ENCODE measurements at regions not wholly inside any gene's neighbourhood (a gene's known extent, or its start where the extent isn't known, plus 50 kb on each side); places are given as distances from the start of the nearest gene placed in this dataset.

DNA sequence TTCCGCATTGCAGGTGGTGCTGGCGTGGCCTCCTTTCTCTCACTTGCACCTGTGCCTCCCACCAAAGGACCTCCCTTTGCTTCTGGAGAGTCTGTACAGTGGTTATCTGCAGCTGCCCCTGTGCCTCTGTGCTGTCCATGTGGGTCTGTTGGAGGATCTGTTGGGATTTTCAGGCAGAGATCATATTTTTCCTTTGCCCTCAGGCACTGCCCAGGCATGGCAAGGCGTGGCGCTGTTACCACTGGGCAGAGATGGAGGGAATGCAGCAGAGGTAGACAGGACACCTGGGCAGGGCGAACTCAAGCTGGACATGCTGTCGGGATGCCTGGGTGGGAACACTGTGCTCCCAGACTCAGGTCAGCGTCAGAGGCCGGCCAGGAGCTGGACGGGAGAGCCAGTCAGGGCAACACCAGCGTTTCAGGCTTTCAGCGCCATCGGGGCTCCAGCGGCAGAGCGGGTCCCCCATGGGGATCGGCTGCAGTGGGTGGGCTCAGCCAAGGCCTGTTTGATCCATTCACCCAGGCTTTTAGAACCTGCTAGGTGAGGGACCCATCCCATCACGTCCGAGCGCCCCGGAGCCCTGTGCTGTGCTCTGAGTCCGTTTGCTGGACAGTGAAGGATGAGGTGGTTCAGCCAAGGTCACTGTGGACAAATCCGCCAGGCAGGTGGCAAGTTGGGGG is 718.9 kb downstream of the BRD1 start:
- no peak for DNase-seq

DNA sequence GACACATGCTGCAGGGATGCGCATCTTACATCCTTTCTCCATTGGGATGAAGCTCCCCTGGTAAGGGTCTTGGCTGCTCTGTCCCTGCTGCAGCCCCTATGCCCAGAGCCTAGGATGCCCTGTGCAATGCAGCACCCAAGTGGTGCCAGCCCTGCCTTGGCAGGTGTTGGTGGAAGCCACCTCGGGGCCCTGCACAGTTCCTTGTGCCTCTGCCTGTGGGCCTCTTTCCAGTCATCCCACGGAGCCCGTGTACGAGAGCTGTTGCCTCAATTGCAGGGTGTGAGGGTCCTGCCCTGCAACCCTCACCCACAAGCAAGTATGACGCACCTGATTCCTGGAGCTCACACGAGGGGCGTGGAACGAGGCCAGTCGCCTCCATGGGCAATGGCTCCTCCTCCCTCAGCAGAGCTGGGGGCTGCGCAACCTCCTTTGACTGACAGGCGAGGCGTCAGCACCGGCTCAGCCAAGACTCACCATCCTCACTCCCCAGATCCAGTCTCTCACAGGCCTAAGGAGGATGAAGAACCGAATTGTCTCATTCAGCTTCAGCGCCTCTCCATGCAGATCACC is 719.6 kb downstream of the BRD1 start:
- no peak for DNase-seq

DNA sequence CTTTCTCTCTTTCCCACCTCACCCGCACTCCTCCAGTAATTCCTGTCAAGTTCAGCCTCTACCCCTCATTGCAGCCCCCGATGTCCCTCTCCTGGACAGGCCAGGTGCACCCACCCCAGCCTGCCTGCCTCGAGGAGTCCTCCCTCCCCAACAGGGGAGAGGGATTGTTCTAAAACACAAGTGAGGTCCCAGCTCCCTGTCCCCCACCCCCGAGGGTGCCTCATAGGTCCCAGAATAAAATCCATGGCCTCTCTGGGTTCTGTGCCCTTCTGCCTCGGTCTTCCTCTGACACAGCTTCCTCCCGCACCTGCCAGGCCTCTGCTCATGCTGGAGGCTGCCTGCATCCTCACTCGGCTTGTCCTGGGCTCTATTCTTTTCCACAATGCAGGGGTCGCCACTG is 720.1 kb downstream of the BRD1 start:
- DNase-seq, result no peak

DNA sequence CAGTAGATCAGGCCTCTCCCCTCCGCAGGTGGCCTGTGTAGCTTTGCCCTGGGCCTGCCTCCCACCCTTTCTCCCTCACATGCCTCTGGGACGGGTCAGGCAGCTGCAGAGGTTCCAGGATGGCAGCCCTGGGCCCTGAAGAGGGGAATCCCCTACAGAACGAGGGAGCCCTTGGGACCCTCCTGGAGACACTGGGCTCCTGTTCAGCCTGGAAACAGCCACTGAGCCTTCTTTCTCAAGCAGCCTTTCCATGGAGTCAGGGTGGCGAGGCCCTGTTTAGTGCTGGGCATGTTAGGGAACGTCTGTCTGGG is 720.9 kb downstream of the BRD1 start:
- no peak for DNase-seq

DNA sequence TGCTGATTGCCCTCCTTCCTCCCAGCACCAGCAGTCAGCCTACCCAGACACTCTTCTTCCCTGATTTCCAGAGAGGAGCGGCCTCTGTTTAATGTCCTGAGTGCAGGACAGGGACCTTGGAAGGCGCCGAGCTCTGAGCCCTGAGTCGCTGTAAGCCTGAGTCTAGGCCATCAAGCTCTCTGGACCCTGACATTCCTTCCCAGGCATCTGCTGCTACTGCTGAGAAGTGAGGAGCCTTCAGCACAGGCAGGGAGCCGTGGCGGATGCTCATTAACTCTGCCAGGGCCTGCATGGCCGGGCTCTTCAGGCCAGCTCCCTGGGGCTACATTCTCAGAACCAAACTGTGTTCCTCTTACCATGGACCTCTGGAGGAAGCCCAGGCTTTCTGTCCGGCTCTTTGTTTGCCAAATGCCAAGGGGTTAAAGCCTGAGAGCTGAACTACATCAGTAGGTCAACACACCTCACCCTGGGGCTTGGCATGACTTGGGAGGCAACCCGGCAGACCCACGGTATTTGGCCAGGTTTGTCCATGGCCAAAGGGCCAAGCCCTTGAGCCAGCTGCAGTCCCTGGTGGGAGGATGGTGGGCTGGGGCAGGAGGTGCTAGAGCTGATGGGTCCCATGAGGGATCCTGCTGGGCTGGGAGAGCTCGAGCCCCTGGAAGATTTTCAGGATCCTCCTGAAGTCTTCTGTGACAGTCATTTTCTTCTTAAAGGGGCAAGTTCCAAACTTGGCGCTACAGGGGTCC is 721.4 kb downstream of the BRD1 start:
- no peak for DNase-seq

DNA sequence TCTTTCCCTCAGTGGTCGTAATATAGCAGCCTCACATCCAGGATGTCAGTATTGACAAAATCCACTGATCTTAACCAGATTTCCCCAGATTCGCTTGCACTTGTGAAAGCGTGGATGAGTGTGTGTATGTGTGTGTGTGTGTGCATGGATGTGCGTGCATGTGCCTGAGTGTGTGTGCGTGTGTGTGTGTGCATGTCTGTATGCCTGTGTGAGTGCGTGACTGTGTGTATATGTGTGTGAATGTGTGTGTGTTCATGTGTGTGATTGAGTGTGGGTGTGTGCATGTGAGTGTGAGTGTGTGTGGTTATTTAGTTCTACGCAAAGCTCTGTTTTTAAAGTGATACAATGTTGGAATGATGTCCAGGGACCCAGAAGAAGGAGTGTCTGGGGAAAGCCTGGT is 723.2 kb downstream of the BRD1 start:
- no peak for DNase-seq

DNA sequence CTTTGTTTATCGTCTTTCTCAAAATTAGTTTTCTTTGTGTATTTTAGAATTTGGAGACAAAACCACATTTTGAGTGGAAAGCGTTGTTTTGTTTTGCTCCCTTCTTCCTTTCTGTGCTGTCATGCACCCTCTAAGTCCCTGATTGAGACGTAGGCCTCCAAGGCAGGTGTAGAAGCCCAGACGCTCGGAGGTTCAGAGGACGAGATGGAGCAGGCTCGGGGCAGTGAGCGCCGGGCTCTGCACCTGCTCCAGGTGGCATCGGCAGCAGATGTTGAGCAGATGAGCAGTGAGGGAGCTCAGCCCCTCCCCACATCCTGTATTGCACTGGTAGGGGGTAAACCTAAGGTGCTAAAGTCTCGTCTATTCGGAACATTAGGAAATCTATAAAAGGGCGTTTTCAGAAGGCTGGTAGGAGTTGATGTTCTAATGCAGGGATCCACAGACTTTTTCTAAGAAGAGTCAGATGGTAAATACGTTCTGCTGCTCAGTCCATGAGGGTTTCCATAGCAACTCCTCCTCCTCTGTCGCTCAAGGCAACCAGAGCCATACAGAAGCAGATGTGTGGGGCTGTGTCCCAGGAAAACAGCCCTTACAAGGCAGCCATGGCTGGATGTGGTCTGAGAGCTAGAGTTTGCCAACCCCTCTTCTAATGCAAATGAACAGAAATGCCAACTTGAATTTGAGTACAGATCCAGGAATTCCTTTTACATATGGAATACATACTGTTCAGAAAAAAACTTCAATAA is 724.2 kb downstream of the BRD1 start:
- DNase-seq, result peak; percentile 41 to 62

DNA sequence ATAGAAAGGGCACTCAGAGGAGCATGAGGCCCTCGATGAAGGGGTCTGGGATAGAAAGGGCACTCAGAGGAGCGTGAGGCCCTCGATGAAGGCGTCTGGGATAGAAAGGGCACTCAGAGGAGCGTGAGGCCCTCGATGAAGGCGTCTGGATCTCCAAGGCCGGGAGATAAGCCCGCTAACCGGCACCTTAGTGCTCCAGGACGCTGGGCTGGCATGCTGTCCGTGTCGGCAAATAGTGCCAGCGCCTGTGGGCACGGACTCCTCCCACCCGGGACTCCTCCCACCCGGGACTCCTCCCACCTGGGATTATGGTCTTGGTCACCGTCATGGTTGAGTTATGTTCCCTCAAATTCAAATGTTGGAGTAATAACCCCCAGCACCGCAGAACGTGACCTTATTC is 725.3 kb downstream of the BRD1 start:
- no peak for DNase-seq

DNA sequence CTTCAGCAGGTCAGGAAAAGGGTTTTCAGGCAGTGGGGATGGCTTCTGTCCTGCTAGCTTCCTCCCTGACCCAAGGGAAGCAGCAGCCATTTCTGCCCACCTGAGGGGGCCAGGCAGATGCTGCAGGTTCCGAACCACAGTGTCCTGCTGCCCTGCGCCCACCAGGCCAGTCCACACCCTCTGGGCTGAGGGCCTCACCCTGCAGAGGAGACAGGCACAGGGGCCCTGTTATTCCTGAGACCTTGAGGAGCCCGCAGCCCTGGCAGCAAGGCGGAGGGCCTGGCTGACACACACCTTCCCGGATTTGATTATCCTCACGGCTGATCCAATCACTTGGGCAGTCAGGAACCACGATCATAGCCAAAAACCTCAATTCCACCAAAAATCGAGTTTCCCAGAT is 725.8 kb downstream of the BRD1 start:
- DNase-seq, result no peak

DNA sequence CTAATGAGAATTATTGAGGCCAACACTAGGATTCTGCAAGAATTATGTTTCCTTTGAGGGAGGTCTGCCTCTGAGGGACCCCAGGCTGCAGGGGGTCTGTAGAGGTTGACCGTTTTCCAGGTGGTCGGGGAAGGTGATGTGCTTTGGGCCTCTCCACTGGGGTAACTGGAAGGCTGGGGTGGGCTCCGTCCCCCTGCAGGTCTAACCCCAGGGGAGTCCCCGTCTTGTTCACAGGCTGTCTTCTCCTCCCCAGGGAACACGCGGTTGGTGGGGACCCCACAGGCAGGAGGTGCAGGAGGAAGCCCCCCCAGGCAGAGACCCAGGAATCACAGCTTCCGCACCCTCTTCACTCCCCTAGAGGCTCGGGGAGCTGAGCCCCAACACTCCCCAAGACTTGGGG is 726.4 kb downstream of the BRD1 start:
- no peak for DNase-seq

DNA sequence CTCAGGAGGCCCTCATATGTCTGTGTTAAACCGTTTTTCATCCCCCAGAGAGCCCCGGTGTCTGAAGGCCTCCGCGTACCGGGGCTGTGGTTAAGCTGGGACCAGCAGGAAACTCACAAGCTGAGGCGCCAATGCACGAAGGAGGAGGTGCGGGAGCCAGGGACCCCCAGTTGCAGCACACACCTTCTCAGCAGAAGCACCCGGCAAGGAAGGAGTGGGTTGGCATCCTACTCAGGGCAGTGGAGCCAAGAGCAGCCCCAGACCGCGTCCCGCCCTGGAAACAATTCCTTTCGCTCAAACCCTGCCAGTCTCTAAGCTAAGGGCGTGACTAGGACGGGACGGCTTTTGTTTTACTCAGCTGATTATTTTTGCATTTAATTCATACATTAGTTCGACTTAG is 726.9 kb downstream of the BRD1 start:
- no peak for DNase-seq

DNA sequence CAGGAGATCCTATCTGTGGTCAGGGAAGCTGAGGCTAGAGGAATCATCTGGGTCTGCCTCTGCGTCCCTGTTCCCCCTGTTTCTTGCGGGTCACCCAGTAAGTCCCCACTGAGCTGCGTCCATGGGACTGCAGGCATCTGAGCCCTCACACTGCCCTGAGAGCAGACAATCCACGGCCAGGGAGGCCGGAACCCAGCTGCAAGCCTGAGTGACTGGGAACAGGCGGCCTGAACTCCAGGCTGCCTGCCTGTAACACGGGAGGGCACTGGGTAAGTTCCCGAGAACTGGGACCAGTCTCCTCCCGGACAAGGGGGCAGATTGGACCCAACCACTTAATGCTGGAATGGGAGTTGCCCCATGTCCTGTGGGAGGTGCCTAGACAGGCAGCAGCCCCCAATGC is 727.4 kb downstream of the BRD1 start:
- DNase-seq, result no peak

DNA sequence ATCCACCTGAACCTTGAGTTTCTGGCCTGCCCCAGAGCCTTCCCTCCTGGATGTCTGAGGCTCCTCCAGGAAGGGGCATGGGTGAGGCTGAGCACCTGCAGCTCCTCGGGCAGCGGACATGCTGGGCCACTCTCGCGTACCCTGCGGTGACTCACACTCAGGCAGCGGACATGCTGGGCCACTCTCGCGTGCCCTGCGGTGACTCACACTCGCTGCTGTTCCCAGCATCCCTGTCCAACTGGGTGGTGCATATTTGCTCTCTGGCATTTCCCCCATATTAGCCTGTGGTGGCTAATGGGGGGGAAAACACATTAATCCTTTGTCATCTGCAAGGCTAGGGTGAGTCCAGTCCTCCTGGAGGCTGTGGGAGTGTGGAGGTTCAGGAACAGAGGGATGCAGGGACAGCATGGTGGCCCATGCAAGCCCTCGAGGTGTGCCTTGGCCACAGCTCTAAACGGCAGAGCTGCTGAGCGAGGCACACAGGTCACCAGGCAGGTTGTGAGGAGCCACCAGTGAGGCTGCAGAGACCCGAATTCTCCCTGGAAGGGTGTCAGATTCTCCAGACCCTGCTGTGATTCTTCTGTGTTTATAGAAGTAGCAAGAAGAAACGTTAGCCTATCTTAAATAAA is 728.1 kb downstream of the BRD1 start:
- no peak for DNase-seq

DNA sequence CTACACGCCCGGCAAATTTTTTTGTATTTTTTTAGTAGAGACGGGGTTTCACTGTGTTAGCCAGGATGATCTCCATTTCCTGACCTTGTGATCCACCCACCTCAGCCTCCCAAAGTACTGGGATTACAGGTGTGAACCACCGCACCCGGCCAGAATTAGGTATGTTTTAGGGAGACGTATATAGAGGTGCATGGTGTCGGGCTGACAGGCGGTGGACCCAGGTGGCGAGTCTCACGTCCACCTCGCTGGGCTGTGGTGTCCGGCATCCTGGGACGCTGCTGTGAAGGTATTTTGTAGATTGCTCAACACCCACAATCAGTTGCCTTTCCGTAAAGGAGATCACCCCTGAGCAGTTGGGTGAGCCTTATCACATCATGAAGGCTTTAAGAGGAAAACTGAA is 728.6 kb downstream of the BRD1 start:
- DNase-seq, result no peak

DNA sequence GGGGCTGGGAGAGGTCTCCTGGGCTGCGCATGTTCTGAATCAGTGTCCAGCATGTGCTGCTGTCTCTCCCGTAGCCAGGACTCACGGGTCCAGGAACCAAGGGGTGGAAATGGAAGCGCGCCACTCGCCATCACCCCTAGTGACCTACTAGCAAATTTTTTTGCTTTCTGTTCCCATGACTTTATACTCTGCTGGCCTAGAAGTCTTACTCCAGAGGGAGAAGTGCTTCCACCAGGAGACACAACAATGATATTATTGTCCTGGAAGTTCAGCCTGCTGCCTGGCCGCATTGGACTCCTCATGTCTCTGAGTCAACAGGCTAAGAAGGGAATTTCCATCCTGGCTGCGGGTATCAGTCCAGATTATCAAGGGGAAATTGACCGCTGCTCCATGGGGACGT is 729.7 kb downstream of the BRD1 start:
- DNase-seq, result no peak

DNA sequence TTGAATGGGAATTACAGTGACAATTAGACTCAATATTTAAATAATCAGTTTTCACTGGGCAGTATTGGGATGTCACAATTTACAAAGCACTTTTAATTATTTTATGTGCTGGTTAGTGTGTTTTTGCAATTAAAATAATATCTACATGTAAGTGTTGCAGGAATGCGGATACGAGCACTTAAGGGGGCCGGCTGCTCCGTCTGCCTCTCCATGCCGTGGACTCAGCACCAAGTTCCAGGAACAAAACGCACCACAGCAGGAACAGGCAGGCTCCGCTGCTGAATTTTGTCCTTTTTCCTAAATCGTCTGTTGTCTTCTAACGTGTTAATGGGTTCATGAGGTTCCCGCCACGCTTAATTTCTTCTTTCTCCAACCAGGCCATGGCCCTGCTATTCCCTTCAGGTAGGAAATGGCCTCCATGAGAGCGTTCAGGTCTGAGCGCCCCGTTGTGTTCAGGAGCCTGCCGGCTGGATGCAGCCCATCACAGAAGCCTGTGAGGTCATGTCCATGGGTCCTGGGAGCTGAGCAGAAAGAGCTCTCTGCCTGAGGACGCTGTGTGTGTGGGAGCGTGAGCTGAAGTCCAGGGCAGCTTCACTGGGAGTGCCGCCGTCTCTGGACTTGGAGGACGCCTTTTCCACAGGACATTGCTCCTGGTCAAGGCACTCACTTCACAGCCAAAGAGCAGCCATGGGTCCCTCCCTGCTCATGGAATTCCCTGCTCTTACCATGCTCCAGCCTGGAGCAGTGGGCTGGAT is 730.3 kb downstream of the BRD1 start:
- DNase-seq, result no peak

DNA sequence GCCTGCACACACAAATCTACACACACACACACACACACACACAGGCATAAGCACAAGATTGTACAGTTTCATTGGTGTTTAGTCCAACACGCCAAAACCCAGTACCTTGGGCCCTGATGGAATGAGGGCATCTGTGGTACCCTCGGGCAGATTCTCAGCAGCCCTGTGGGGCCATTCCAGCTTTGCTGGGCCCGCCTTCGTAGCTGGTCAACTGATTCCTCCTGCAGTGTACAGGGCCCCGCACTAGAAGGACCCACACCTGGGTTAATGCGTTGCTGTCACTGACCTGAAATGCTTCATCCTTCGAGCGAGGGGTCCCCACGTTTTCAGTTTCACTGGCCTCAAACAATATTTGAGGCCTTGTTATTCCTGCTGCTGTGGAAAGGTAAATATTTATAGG is 731.2 kb downstream of the BRD1 start:
- no peak for DNase-seq

DNA sequence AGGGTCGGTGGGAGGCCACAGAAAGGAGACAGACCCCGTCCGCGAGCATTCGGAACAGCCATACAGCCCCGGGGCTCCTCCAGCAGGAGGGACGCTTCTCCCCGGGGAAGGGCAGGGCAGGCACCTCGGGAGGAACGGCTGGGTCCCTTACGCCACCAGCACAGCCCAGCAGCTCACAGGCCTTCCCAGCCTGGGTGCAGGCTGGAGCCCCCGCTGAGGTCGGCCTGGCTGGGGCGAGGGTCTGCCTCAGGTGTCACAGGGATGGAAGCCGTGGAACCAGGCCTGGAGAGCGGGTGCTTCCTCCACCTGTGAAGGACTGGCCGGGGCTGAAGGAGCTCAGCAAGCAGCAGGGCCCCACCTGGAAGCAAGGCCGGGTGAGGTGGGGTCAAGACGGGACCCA is 732.3 kb downstream of the BRD1 start:
- DNase-seq, result no peak

DNA sequence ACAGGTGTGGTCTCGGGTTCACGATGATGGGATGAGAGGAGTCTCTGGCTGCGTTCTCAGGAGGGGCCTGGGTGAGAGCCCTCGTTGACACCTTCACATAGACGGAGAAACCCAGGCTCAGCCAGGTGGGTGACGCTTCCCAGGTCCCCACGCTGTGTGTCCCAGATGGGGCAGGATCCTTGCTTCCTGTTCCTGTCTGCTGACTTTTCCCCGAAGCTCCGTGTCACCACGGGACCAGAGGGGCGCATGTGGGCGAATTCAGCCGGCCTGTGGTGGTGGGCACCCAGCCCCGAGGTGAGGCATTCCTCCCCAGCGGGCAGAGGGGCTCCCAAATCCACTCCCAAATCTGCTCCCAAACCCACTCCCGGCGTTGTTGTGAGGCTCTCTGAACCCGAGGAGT is 732.8 kb downstream of the BRD1 start:
- DNase-seq, result no peak

DNA sequence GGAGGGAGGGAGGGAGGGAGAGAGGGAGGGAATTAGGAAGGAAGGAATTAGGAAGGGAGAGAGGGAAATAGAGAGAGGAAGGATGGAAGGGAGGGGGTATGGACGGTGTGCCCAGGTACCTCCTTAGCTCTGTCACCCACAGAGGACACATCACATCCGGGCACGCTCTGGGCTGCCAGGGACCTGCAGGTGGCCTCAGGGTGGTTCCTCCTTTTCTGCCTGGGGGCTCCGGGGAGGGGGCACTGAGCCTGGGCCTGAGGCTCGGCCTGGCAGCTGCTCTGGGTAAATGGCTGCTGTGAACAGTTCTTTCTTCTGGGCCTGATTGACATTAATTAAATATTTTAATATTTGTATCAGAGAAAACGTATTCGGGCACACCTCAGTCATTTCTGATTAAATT is 733.5 kb downstream of the BRD1 start:
- DNase-seq, result no peak

DNA sequence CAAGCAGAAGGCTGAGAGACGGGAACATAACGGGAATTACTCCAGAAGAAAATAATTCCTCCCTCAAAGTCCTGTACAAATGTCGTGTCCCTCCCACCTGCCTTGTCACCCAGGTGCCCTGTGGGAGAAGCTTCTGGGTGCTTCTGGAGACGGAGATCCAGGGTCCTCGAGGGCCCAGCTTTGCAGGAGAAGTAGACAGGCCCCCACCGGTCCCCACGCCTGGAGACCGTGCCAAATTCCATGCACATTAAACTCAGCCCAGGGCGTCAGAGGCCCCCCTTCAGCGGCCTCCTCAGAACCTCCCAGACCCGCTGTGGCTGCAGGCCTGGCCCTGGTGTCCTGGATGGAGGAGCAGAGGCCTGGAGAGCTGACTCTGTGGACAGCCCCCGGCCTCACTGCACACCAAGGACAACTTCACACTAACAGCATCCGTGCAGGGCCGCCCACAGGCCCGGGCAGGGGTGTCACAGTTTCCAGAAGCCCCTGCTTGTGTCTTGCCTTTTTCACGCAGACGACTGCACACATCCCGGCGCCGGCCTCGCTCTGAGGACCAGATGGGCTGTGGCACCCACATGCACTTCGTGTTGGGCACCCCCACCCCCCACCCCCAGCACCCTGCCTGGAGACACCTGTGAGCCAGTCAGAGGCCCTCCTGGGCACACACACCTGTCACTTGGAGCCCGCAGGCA is 734.3 kb downstream of the BRD1 start:
- DNase-seq, result no peak

DNA sequence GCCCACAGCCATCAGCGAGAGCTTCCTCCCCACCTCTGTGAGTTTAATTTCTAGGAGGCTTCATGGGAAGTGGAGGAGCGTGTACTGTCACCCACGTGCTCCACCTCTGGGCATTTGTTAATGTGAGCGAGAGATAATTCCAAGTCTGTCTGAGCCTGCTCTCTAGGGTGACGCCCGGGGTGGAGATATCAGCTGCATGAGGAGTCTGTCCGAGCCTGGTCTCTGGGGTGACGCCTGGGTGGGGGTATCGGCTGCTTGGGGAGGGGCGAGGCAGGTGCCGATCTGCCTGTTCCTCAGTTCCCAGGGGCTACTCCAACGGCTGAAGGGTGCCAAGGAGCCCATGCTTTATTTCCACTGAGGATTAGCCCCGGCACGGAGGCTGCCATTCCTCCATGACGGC is 735.0 kb downstream of the BRD1 start:
- DNase-seq, result no peak

All from NCI-H1930 (cell line).